ENCODE measurements at regions not wholly inside any gene's neighbourhood (a gene's known extent, or its start where the extent isn't known, plus 50 kb on each side); places are given as distances from the start of the nearest gene placed in this dataset.

- no peak for TF ChIP-seq CTCF (IDR thresholded peaks at IDR 0.05; ENCODE audit: insufficient read depth, low read length, poor library complexity, severe bottlenecking)
- no peak for TF ChIP-seq EZH2phosphoT487 (conservative IDR thresholded peaks at IDR 0.05; ENCODE audit: low read length)
Measured at GRCh38 chr6:126427713-126428112, 87.8 kb downstream of the CENPW start.
